ENCODE measurements at regions not wholly inside any gene's neighbourhood (a gene's known extent, or its start where the extent isn't known, plus 50 kb on each side); places are given as distances from the start of the nearest gene placed in this dataset.
A peak's percentile ranks its signal among the peaks of the same experiment; 100 is the strongest.

DNA sequence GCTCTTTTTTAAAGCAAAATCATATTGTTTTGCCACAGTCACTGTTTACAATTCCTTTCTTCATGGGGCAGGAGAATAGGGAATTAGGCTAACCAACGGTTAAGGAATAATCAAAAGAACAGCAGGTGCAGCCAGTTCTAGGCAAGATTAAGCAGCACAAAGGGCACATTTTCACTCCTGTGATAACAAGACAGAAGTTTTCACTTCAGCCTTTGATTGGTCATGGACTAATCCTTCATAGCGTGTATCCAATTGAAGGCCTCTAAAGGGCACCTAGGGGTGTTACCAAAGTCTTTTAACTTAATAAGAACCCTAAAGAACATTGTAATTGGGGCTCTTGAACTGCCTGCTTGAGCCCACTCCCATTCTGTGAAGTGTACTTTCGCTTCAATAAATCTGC is 206.9 kb upstream of the AMIGO2 start:
- Mint-ChIP-seq H3K4me1 (peaks cover 16 to 25% (median 20%) of the 10 kb centered on the region in 3 donors), H3K36me3 (no peaks in the 10 kb centered on the region), H3K27ac (peak overlapping the region; percentile 19 to 76), H3K4me3 (no peak overlapping the region), H3K9me3 (peaks cover 0 to 3% (median 0%) of the 10 kb centered on the region in 3 donors), H3K27me3 (no peaks in the 10 kb centered on the region)
- ChIA-PET POLR2A (no interaction called here), CTCF (no interaction called here)
- 100% methylated on average over 1 of the region's 3 CpGs for WGBS (ENCODE audit: insufficient coverage)
- Histone ChIP-seq H3K4me1 (ENCODE audit: control insufficient read depth in 1 of 2, extremely low read depth in 1 of 2, insufficient read depth in 2 of 2, low read length in 2 of 2) (no peaks in the 10 kb centered on the region), H3K36me3 (ENCODE audit: control insufficient read depth in 2 of 2, extremely low read depth in 1 of 2, insufficient read depth in 1 of 2, low read length in 1 of 2) (no peaks in the 10 kb centered on the region), H3K27ac (ENCODE audit: low read length) (no peak overlapping the region), H3K27me3 (replicated peaks in 1 of 2; ENCODE audit: control insufficient read depth in 2 of 2, extremely low read depth in 1 of 2, insufficient read depth in 2 of 2, low read length in 1 of 2) (no peaks in the 10 kb centered on the region), H3K4me3 (ENCODE audit: control insufficient read depth in 1 of 2, extremely low read depth in 1 of 2, low read length in 1 of 2) (no peak overlapping the region), H3K9me3 (no peaks in the 10 kb centered on the region)
- DNase-seq (no peak), ATAC-seq (replicated peaks in 1 of 4) (no peak)

Measured in T-cell (primary cell).